Neural progenitor cell (in vitro differentiated cells): ENCODE measurements at regions not wholly inside any gene's neighbourhood (a gene's known extent, or its start where the extent isn't known, plus 50 kb on each side); places are given as distances from the start of the nearest gene placed in this dataset.
"Not testable (repeated sequence)": the region's sequence is repeated elsewhere in the genome, so short reads cannot be mapped to it uniquely, and the experiment has no call there.

Source experiments
- CTCF ChIP-seq: fragments of 200-600 bp; sonication (generic); IDR thresholded peaks from 2 replicates; pipeline ENCODE4 v1.5.1; 2017; ENCODE audit warnings: antibody characterized with exemption, mild to moderate bottlenecking
- EZH2 ChIP-seq: fragments of 200-600 bp; sonication (generic); IDR thresholded peaks from 2 replicates; pipeline ENCODE4 v1.6.1; 2017; ENCODE audit warnings: antibody characterized with exemption, mild to moderate bottlenecking, moderate library complexity
- EZH2phosphoT487 ChIP-seq: fragments of 200-600 bp; sonication (generic); IDR thresholded peaks from 2 replicates; pipeline ENCODE4 v1.6.1; 2017; ENCODE audit warnings: antibody characterized with exemption

- not testable (repeated sequence) for TF ChIP-seq CTCF, EZH2, EZH2phosphoT487
Measured at GRCh38 chr4:110876214-110876613, 253.3 kb upstream of the PITX2 start.
